HEK293T (cell line): ENCODE measurements at regions not wholly inside any gene's neighbourhood (a gene's known extent, or its start where the extent isn't known, plus 50 kb on each side); places are given as distances from the start of the nearest gene placed in this dataset.

Experiments
- CTCF ChIA-PET: fragments of 350-600 bp; formaldehyde crosslinking; extraction: SDS; loops from one replicate; lab custom pipeline; 2021; ENCODE audit warnings: antibody characterized with exemption, inconsistent platforms; lab: Yijun Ruan, JAX
- POLR2A ChIA-PET: fragments of 350-600 bp; formaldehyde crosslinking; extraction: SDS; loops from one replicate; lab custom pipeline; 2020; ENCODE audit warnings: antibody characterized with exemption, inconsistent platforms; lab: Yijun Ruan, JAX
- DNase-seq: peaks from one replicate; pipeline ENCODE4 v3.0.0; 2012; ENCODE audit warnings: mixed read lengths; ENCODE audit errors: extremely low spot score
- ARNT ChIP-seq: fragments of 450-650 bp; IDR thresholded peaks from 2 replicates; pipeline ENCODE4 v1.6.1; 2017; ENCODE audit warnings: mild to moderate bottlenecking
- BHLHE40 ChIP-seq: fragments of 450-650 bp; IDR thresholded peaks from 2 replicates; pipeline ENCODE4 v1.6.1; 2016; ENCODE audit warnings: mild to moderate bottlenecking, moderate library complexity, borderline replicate concordance
- CTBP1 ChIP-seq: fragments of 450-650 bp; IDR thresholded peaks from 2 replicates; pipeline ENCODE4 v1.6.1; 2016; ENCODE audit warnings: borderline replicate concordance
- ELF4 ChIP-seq: fragments of 450-650 bp; IDR thresholded peaks from 2 replicates; pipeline ENCODE4 v1.6.1; 2017; ENCODE audit warnings: antibody characterized with exemption
- FOXA1 ChIP-seq: fragments of 450-650 bp; IDR thresholded peaks from 2 replicates; pipeline ENCODE4 v1.6.1; 2016; ENCODE audit warnings: mild to moderate bottlenecking
- FOXK2 ChIP-seq: fragments of 450-650 bp; IDR thresholded peaks from 2 replicates; pipeline ENCODE4 v1.6.1; 2016; ENCODE audit warnings: mild to moderate bottlenecking
- FOXM1 ChIP-seq: fragments of 450-650 bp; IDR thresholded peaks from 2 replicates; pipeline ENCODE4 v1.6.1; 2017; ENCODE audit warnings: mild to moderate bottlenecking, borderline replicate concordance
- HDGF ChIP-seq: fragments of 450-650 bp; IDR thresholded peaks from 2 replicates; pipeline ENCODE4 v1.6.1; 2017; ENCODE audit warnings: antibody characterized with exemption, borderline replicate concordance
- L3MBTL2 ChIP-seq: fragments of 450-650 bp; conservative IDR thresholded peaks from 2 replicates; pipeline ENCODE4 v1.6.1; 2016; ENCODE audit warnings: mild to moderate bottlenecking
- LEF1 ChIP-seq: fragments of 450-650 bp; IDR thresholded peaks from 2 replicates; pipeline ENCODE4 v1.6.1; 2017; ENCODE audit warnings: mild to moderate bottlenecking, borderline replicate concordance
- NFRKB ChIP-seq: fragments of 450-650 bp; IDR thresholded peaks from 2 replicates; pipeline ENCODE4 v1.6.1; 2016; ENCODE audit warnings: mild to moderate bottlenecking, moderate library complexity
- SP1 ChIP-seq: fragments of 450-650 bp; IDR thresholded peaks from 2 replicates; pipeline ENCODE4 v1.6.1; 2017
- SUZ12 ChIP-seq: fragments of 450-650 bp; IDR thresholded peaks from 2 replicates; pipeline ENCODE4 v1.6.1; 2016; ENCODE audit warnings: mild to moderate bottlenecking
- TARDBP ChIP-seq: fragments of 450-650 bp; IDR thresholded peaks from 2 replicates; pipeline ENCODE4 v1.6.1; 2016
- ZNF384 ChIP-seq: fragments of 450-650 bp; IDR thresholded peaks from 2 replicates; pipeline ENCODE4 v1.6.1; 2016
- TF ChIP-seq, protein P1 (sequence below): fragments of 450-650 bp; IDR thresholded peaks from 2 replicates; pipeline ENCODE4 v1.6.1; 2016

DNA sequence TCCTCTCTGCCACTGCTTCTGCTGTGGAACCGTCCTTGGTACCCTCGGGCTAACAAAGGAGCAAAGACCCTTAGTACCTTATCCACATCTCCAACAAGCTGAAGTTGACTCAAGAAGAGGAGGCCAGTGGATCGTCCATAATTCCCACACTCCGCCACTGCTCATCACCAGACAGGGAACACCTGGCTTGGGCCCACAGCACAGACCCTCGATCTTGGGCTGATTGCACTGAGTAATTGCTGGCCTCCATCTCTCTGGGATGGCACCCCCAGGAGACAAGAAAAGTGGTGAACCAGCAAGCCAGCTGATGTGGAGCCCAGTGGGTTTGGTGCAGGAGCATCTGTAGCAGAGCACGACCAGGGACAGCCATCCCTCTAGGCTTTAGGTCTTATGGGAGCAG is 109.4 kb upstream of the GRIK2 start:
- TF ChIP-seq TARDBP, result no peak
- TF ChIP-seq BHLHE40, result no peak
- TF ChIP-seq LEF1, result no peak
- TF ChIP-seq ARNT, result no peak
- TF ChIP-seq ZNF384, result no peak
- no peak for TF ChIP-seq SP1
- no peak for TF ChIP-seq SUZ12
- TF ChIP-seq L3MBTL2, result no peak
- TF ChIP-seq FOXA1, result no peak
- POLR2A ChIA-PET, result no interaction called here
- DNase-seq, result no peak
- CTCF ChIA-PET, result no interaction called here

DNA sequence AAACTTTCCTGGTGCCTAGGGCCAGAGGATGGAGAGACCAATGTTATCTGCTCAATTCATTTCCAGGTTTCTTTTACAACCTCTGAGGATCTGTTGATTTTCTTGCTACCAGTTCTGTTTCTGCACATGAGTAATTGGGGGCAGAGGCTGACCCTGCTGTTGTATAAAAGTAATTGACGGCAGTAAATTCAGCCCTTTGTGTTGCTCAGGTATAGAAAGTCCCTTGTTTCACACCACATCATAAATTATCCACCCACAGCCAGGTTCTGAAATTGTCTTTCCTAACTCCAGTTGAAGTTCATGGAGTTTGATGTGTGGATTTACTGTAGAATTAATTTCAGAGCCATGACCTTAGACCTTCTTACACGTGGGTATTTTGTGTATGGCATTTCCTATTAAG is 107.4 kb upstream of the GRIK2 start:
- ChIA-PET CTCF (no interaction called here), POLR2A (no interaction called here)
- DNase-seq, result no peak
- TF ChIP-seq SUZ12, result no peak
- TF ChIP-seq, protein P1, sequence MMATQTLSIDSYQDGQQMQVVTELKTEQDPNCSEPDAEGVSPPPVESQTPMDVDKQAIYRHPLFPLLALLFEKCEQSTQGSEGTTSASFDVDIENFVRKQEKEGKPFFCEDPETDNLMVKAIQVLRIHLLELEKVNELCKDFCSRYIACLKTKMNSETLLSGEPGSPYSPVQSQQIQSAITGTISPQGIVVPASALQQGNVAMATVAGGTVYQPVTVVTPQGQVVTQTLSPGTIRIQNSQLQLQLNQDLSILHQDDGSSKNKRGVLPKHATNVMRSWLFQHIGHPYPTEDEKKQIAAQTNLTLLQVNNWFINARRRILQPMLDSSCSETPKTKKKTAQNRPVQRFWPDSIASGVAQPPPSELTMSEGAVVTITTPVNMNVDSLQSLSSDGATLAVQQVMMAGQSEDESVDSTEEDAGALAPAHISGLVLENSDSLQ, result no peak
- TF ChIP-seq L3MBTL2, result no peak
- TF ChIP-seq TARDBP, result no peak
- TF ChIP-seq NFRKB, result no peak
- no peak for TF ChIP-seq SP1
- no peak for TF ChIP-seq CTBP1
- TF ChIP-seq ZNF384, result no peak
- TF ChIP-seq BHLHE40, result no peak

DNA sequence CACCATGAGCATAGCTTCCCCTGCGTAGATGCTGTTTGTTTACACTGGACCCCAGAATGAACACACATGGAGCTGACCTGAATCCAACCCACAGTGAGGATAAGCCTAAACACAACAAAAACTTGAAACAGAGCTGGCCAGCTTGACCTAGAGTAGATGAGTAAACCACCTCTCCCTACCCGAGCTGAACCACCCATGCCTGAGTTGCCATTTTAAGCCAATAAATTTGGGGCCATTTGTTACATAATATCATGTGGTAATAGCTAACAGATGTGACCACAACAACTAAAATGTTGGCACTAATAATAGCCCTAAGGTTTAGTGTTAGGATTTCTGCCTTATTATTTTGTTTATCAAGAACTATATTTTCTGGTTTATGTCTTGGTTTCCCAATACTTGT is 103.2 kb upstream of the GRIK2 start:
- ChIA-PET CTCF (no interaction called here), POLR2A (no interaction called here)
- no peak for DNase-seq
- no peak for TF ChIP-seq ZNF384
- TF ChIP-seq, protein P1, result no peak
- TF ChIP-seq FOXM1, result no peak
- TF ChIP-seq ARNT, result no peak
- TF ChIP-seq L3MBTL2, result no peak
- no peak for TF ChIP-seq FOXK2
- no peak for TF ChIP-seq LEF1
- TF ChIP-seq SUZ12, result no peak
- no peak for TF ChIP-seq FOXA1
- TF ChIP-seq SP1, result no peak
- TF ChIP-seq TARDBP, result no peak
- no peak for TF ChIP-seq NFRKB
- no peak for TF ChIP-seq CTBP1
- no peak for TF ChIP-seq HDGF

DNA sequence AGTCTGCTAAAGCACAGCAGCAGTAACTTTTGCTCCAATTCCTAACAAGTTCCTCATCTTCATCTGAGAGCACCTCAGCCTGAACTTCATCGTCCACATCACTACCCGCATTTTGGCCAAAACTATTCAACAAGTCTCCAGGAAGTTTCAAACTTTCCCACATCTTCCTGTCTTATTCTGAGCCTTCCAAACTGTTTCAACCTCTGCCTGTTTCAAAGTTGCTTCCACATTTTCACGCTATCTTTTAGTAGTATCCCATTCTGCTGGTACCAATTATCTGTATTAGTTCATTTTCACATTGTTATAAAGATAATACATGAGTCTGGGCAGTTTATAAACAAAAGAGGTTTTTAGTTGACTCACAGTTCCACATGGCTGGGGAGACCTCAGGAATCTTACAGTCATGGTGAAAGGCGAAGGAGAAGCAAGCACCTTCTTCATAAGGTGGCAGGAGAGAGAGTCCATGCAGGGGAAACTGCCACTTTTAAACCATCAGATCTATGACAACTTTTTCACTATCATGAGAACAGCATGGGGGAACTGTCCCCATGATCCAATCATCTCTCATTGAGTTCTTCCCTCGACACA is 99.4 kb upstream of the GRIK2 start:
- CTCF ChIA-PET, result no interaction called here
- TF ChIP-seq BHLHE40, result no peak
- no peak for TF ChIP-seq TARDBP
- TF ChIP-seq SP1, result no peak
- TF ChIP-seq ZNF384, result no peak
- TF ChIP-seq, protein P1, result no peak
- TF ChIP-seq NFRKB, result no peak
- no peak for TF ChIP-seq L3MBTL2
- no peak for TF ChIP-seq FOXK2
- TF ChIP-seq ELF4, result no peak
- no peak for DNase-seq
- POLR2A ChIA-PET, result no interaction called here

DNA sequence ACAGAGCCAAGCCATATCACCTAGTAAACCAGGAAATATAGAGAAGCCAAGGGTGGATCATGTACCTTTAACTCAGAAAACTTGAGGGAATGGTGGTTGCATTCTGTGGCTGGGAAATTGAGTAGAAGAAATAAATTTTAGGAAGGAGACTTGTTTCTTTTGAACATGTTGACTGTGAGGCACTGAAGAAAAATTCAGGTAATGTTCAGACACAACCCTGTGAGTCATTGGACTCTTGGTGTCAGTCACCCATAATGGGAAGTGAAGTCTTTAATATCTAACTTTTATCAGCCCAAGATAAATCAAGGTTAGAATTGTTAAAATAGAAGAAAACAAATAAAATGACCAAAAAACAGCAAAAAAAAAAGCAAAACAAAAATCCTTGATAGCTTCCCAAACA is 98.8 kb upstream of the GRIK2 start:
- no peak for TF ChIP-seq NFRKB
- no peak for TF ChIP-seq FOXK2
- ChIA-PET CTCF (no interaction called here), POLR2A (no interaction called here)
- DNase-seq, result no peak

DNA sequence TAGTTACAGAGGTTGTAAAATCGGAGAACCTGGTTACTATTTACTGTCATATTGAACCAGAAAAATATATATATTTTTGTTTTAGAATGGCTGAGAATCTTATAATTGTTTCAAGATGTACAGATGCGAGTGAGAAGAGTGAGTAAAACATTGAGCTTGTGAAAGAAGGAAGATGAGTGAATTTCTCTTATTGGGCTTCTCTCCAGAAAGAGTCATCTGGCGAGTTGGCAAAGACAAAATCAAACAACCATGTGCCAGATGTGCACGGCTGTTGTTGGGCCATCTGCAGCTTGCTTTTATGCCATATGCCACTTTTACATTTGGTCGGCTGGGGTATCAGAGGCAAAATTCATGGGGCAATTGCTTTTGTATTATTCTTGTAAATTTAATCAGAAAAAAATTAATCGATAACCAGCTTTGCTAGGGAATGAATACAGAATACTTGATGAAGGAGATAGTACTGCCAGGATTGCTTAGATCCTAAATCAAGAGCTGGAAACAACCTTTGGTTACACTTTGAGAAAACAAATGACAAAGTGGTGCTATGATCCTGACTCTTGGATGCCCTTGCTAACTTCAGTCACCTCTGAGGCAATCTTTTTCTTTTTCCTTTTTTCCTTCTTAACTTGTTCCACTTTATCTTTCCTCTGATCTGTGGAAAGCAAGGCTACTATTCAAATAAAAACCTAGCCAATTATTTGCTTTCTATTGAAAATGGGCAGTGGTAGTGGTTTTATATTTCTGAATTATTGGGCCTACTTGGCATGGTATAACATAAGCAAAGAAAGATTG is 97.1 kb upstream of the GRIK2 start:
- DNase-seq, result no peak

More for the DNA sequence above, 97.1 kb upstream of the GRIK2 start:
- TF ChIP-seq FOXM1, result no peak
- TF ChIP-seq, protein P1, result no peak
- POLR2A ChIA-PET, result no interaction called here
- CTCF ChIA-PET, result no interaction called here
